GM10266 (cell line): ENCODE measurements at regions not wholly inside any gene's neighbourhood (a gene's known extent, or its start where the extent isn't known, plus 50 kb on each side); places are given as distances from the start of the nearest gene placed in this dataset.

Experiments
- DNase-seq: peaks from one replicate; pipeline ENCODE4 v3.0.0; 2012; ENCODE audit errors: extremely low spot score
- CTCF ChIP-seq: IDR thresholded peaks from 2 replicates; pipeline ENCODE4 v1.5.1; 2012; ENCODE audit warnings: mild to moderate bottlenecking, low read depth; ENCODE audit not compliant: control insufficient read depth, insufficient read depth; ENCODE audit errors: missing control alignments

GRCh38 chr6:144594585-144594984 is 309.4 kb downstream of the UTRN start:
- DNase-seq, result no peak
- TF ChIP-seq CTCF, result no peak

DNA sequence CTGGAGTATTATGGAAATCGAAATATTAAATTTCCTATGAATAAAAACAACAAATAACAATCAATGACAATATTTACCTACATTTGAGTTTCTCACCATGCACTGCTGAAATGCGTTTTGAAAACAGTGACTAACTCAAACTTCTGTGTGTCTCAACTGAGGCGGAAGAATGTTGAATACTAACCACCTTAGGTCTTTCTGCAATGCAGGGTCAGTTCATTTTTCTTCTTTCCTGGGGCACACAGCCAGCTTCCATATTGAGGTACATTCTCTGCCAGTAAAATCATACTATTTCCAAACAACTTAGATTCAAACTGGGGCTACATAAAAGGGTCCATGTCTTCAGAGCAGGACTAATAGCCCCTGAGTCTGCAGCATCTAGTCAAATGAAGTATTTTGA is 310.1 kb downstream of the UTRN start:
- no peak for TF ChIP-seq CTCF
- no peak for DNase-seq

DNA sequence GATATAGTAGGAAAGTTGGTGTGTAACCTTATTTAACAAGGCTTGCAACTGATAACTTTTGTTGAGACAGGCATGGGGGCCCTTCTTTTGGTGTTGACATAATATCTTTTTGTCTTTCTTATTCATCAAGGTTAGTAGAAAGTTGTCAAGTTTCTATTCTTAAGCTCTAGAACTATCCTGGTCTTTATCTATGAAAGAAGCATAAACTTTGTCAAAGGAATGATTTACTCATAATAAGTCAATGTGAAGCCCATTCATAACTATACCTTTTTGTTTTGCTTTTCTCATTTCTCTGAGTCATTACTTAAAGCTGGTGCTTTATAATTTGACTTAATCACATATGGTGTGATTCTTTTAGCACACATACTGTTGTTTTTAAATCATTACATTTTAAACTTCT is 312.4 kb downstream of the UTRN start:
- no peak for DNase-seq
- TF ChIP-seq CTCF, result no peak

DNA sequence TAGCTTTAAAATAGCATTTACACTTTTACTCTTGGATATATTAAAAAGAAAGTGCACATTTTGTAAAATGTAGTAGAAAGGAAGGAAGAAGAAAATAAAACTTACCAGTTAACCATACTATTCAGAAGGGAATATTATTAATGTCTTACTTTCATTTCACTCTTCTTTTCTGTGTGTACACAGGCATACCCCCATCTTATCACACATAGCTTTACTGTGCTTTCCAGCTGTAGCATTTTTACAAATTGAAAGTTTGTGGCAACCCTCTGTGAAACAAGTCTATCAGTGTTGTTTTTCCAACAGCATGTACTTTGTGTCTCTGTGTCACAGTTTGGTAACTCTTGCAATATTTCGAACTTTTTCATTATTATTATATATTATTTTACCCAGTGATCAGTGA is 314.5 kb downstream of the UTRN start:
- no peak for TF ChIP-seq CTCF
- DNase-seq, result no peak

DNA sequence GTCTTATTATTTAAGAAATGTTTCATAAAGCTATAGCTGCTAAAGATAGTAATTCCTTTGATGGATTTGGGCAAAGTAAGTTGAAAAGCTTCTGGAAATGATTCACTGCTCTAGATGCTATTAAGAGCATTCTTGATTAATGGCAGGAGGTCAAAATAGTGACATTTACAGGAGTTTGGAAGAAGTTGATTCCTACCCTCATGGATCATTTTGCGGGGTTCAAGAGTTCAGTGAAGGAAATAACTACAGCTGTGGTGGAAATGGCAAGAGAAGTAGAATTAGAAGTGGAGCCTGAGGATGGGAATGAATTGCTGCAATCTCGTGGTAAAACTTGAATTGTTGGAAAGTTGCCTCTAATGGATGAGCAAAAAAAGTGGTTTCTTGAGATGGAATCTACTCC is 316.1 kb downstream of the UTRN start:
- no peak for TF ChIP-seq CTCF
- no peak for DNase-seq

DNA sequence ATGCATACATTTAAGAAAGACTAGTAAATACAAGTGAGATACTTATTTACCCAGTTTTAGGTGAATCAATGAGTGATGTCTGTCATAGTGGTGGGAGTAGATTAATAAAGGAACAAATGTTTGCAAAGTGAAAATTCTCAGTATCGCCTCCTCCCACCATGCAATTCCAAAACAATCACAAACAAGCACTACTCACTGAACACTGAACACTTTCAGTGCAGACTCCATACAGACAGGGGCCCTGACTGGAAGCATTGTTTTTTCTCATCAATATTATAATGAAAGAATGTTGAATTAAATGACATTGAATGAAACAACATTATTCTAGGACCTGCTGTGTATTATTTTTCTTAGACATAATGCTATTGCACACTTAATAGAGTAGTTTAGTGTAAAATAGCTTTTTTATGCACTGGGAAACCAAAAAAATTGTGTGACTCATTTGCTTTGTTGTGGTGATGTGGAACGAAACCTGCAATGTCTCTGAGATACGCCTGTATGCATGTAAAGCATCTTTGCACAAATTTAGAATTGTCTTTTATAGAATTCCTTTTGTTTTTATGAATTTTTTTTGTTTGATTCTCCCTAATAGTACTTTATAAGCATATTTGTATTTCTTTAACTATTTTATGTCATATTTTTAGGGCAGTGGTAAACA is 317.5 kb downstream of the UTRN start:
- TF ChIP-seq CTCF, result no peak

GRCh38 chr6:144606083-144606482 is 320.9 kb downstream of the UTRN start:
- no peak for TF ChIP-seq CTCF
- DNase-seq, result no peak

More for the DNA sequence above, 317.5 kb downstream of the UTRN start:
- no peak for DNase-seq
